HepG2 (cell line): ENCODE measurements at regions not wholly inside any gene's neighbourhood (a gene's known extent, or its start where the extent isn't known, plus 50 kb on each side); places are given as distances from the start of the nearest gene placed in this dataset.

Source experiments
- ARNTL ChIP-seq: sonication (generic); formaldehyde crosslinking; IDR thresholded peaks from 2 replicates; pipeline ENCODE4 v1.4.0; 2020; ENCODE audit warnings: mild to moderate bottlenecking, missing genetic modification reagents
- CHCHD3 ChIP-seq: sonication (generic); formaldehyde crosslinking; IDR thresholded peaks from 2 replicates; pipeline ENCODE4 v1.8.0; 2022; ENCODE audit warnings: mild to moderate bottlenecking, missing genetic modification reagents, moderate library complexity
- EP300 ChIP-seq, 3 experiments: sonication (generic) in 1 of 3; formaldehyde crosslinking in 1 of 3; IDR thresholded peaks; 2 replicates each; pipeline versions ENCODE4 v1.5.1 to v1.6.1; 2011 to 2020; ENCODE audit warnings: low read depth in 2 of 3, low read length in 2 of 3, borderline replicate concordance in 1 of 3, improper control_type of control experiment in 1 of 3, mild to moderate bottlenecking in 1 of 3, missing genetic modification reagents in 1 of 3, moderate library complexity in 1 of 3
- JARID2 ChIP-seq: sonication (generic); formaldehyde crosslinking; IDR thresholded peaks from 2 replicates; pipeline ENCODE4 v1.8.1; 2023; ENCODE audit warnings: missing genetic modification reagents, inconsistent platforms; ENCODE audit not compliant: insufficient replicate concordance
- SAP130 ChIP-seq: IDR thresholded peaks from 2 replicates; pipeline ENCODE4 v1.6.1; 2016; ENCODE audit warnings: low read depth
- SSRP1 ChIP-seq: IDR thresholded peaks from 2 replicates; pipeline ENCODE4 v1.6.1; 2016; ENCODE audit warnings: control low read depth
- THAP11 ChIP-seq: IDR thresholded peaks from 2 replicates; pipeline ENCODE4 v1.6.1; 2016; ENCODE audit warnings: missing biosample characterization, missing genetic modification reagents
- ZBTB33 ChIP-seq: sonication (generic); formaldehyde crosslinking; IDR thresholded peaks from 2 replicates; pipeline ENCODE4 v1.4.0; 2020; ENCODE audit warnings: missing genetic modification reagents
- ZFP91 ChIP-seq: sonication (generic); formaldehyde crosslinking; IDR thresholded peaks from 2 replicates; pipeline ENCODE4 v1.9.0; 2022; ENCODE audit warnings: missing genetic modification reagents, mild to moderate bottlenecking, borderline replicate concordance
- ZKSCAN8 ChIP-seq: IDR thresholded peaks from 2 replicates; pipeline ENCODE4 v1.6.1; 2016; ENCODE audit warnings: borderline replicate concordance, missing genetic modification reagents, missing compliant biosample characterization
- ZNF318 ChIP-seq: sonication (generic); formaldehyde crosslinking; IDR thresholded peaks from 2 replicates; pipeline ENCODE4 v1.4.0; 2020; ENCODE audit warnings: mild to moderate bottlenecking, missing genetic modification reagents
- ZNF331 ChIP-seq: sonication (generic); formaldehyde crosslinking; IDR thresholded peaks from 2 replicates; pipeline ENCODE4 v1.4.0; 2020; ENCODE audit warnings: missing genetic modification reagents
- ZNF652 ChIP-seq: IDR thresholded peaks from 2 replicates; pipeline ENCODE4 v1.6.1; 2016; ENCODE audit warnings: low read depth, borderline replicate concordance
- ZNF790 ChIP-seq: sonication (generic); formaldehyde crosslinking; IDR thresholded peaks from 2 replicates; pipeline ENCODE4 v1.8.0; 2022; ENCODE audit warnings: missing genetic modification reagents, mild to moderate bottlenecking, borderline replicate concordance

GRCh38 chr1:39124282-39124681 is 80.2 kb upstream of the MACF1 start (continued):
- TF ChIP-seq ZNF318 (CRISPR knock-in tag) (no peak), CHCHD3 (CRISPR knock-in tag) (no peak), EP300 (IDR thresholded peaks at IDR 0.05; ENCODE audit: low read depth in 2 of 2, low read length in 2 of 2) (no peak), EP300 (CRISPR knock-in tag; IDR thresholded peaks at IDR 0.05; ENCODE audit: borderline replicate concordance) (no peak), ZNF331 (CRISPR knock-in tag) (no peak), ZNF790 (no peak), SSRP1 (no peak), ARNTL (CRISPR knock-in tag) (no peak), ZBTB33 (CRISPR knock-in tag) (no peak), JARID2 (CRISPR knock-in tag) (no peak), SAP130 (CRISPR knock-in tag) (no peak), ZNF652 (no peak), THAP11 (no peak), ZKSCAN8 (CRISPR knock-in tag) (no peak), ZFP91 (CRISPR knock-in tag) (no peak)
